ENCODE measurements at regions not wholly inside any gene's neighbourhood (a gene's known extent, or its start where the extent isn't known, plus 50 kb on each side); places are given as distances from the start of the nearest gene placed in this dataset.
"Not testable (repeated sequence)": the region's sequence is repeated elsewhere in the genome, so short reads cannot be mapped to it uniquely, and the experiment has no call there.

- POLR2A ChIA-PET; SMC1A ChIA-PET (ENCODE audit: uncharacterized antibody, unreplicated experiment); H3K36me3 ChIP-seq (ENCODE audit: control insufficient read depth in 2 of 2, insufficient read depth in 2 of 2, low read length in 1 of 2); H3K79me2 ChIP-seq (ENCODE audit: control insufficient read depth, insufficient read depth, low read length); H3K27ac ChIP-seq (ENCODE audit: control insufficient read depth, insufficient read depth); DNase-seq (ENCODE audit: low read depth, low spot score); RAD21 ChIA-PET (ENCODE audit: unreplicated experiment); H3K4me2 ChIP-seq (ENCODE audit: control insufficient read depth, insufficient read depth); H3K27me3 ChIP-seq (replicated peaks in 1 of 2; ENCODE audit: control insufficient read depth in 2 of 2, insufficient read depth in 2 of 2, low read length in 1 of 2); FAIRE-seq; H3K9ac ChIP-seq (ENCODE audit: control insufficient read depth, insufficient read depth, low read length); H3K4me1 ChIP-seq (ENCODE audit: control insufficient read depth, insufficient read depth, low read length); H2AFZ ChIP-seq (ENCODE audit: control insufficient read depth, low read depth, low read length); ATAC-seq; in situ Hi-C loops (cut with MboI); H3K9me3 ChIP-seq (replicated peaks; ENCODE audit: control insufficient read depth, insufficient read depth, low read length); H4K20me1 ChIP-seq (ENCODE audit: control insufficient read depth, insufficient read depth); H3K4me3 ChIP-seq; CTCF ChIA-PET; intact Hi-C loops (cut with micrococcal nuclease; ENCODE audit: unreplicated experiment); BruUV-seq (replicated peaks): not testable (repeated sequence)
- 33% methylated on average over 6 of the region's 16 CpGs for WGBS (ENCODE audit: insufficient coverage, insufficient replicate concordance, low lambda C conversion rate, missing lambda C conversion rate)
These were observed 179.1 kb upstream of the AKAP13 start for GRCh38 chr15:85201118-85201793.

GRCh38 chr15:85204481-85204880, 175.9 kb upstream of the AKAP13 start:
- BruUV-seq (replicated peaks); H3K4me1 ChIP-seq (ENCODE audit: control insufficient read depth, insufficient read depth, low read length); H3K4me3 ChIP-seq; in situ Hi-C loops (cut with MboI); H3K36me3 ChIP-seq (ENCODE audit: control insufficient read depth in 2 of 2, insufficient read depth in 2 of 2, low read length in 1 of 2); H3K27ac ChIP-seq (ENCODE audit: control insufficient read depth, insufficient read depth); H2AFZ ChIP-seq (ENCODE audit: control insufficient read depth, low read depth, low read length); ATAC-seq; H3K4me2 ChIP-seq (ENCODE audit: control insufficient read depth, insufficient read depth); FAIRE-seq; H3K27me3 ChIP-seq (replicated peaks in 1 of 2; ENCODE audit: control insufficient read depth in 2 of 2, insufficient read depth in 2 of 2, low read length in 1 of 2); RAD21 ChIA-PET (ENCODE audit: unreplicated experiment); H4K20me1 ChIP-seq (ENCODE audit: control insufficient read depth, insufficient read depth); POLR2A ChIA-PET; intact Hi-C loops (cut with micrococcal nuclease; ENCODE audit: unreplicated experiment); H3K9ac ChIP-seq (ENCODE audit: control insufficient read depth, insufficient read depth, low read length); CTCF ChIA-PET; SMC1A ChIA-PET (ENCODE audit: uncharacterized antibody, unreplicated experiment); H3K9me3 ChIP-seq (replicated peaks; ENCODE audit: control insufficient read depth, insufficient read depth, low read length); DNase-seq (ENCODE audit: low read depth, low spot score); H3K79me2 ChIP-seq (ENCODE audit: control insufficient read depth, insufficient read depth, low read length): not testable (repeated sequence)
- WGBS (ENCODE audit: insufficient coverage, insufficient replicate concordance, low lambda C conversion rate, missing lambda C conversion rate): no CpG with 5 or more reads among the region's 16 CpGs

GRCh38 chr15:85233791-85234325, 146.5 kb upstream of the AKAP13 start:
- in situ Hi-C loops (cut with MboI); H3K4me1 ChIP-seq (ENCODE audit: control insufficient read depth, insufficient read depth, low read length); H3K9me3 ChIP-seq (replicated peaks; ENCODE audit: control insufficient read depth, insufficient read depth, low read length); POLR2A ChIA-PET; FAIRE-seq; H4K20me1 ChIP-seq (ENCODE audit: control insufficient read depth, insufficient read depth); ATAC-seq; H3K36me3 ChIP-seq (ENCODE audit: control insufficient read depth in 2 of 2, insufficient read depth in 2 of 2, low read length in 1 of 2); RAD21 ChIA-PET (ENCODE audit: unreplicated experiment); SMC1A ChIA-PET (ENCODE audit: uncharacterized antibody, unreplicated experiment); intact Hi-C loops (cut with micrococcal nuclease; ENCODE audit: unreplicated experiment); H3K27ac ChIP-seq (ENCODE audit: control insufficient read depth, insufficient read depth); H3K27me3 ChIP-seq (replicated peaks in 1 of 2; ENCODE audit: control insufficient read depth in 2 of 2, insufficient read depth in 2 of 2, low read length in 1 of 2); H2AFZ ChIP-seq (ENCODE audit: control insufficient read depth, low read depth, low read length); H3K4me3 ChIP-seq; CTCF ChIA-PET; BruUV-seq (replicated peaks); H3K9ac ChIP-seq (ENCODE audit: control insufficient read depth, insufficient read depth, low read length); H3K79me2 ChIP-seq (ENCODE audit: control insufficient read depth, insufficient read depth, low read length); DNase-seq (ENCODE audit: low read depth, low spot score); H3K4me2 ChIP-seq (ENCODE audit: control insufficient read depth, insufficient read depth): not testable (repeated sequence)
- WGBS (ENCODE audit: insufficient coverage, insufficient replicate concordance, low lambda C conversion rate, missing lambda C conversion rate): 1% methylated on average over 19 of the region's 62 CpGs

- H3K27ac ChIP-seq (ENCODE audit: control insufficient read depth, insufficient read depth); CTCF ChIA-PET; DNase-seq (ENCODE audit: low read depth, low spot score): not testable (repeated sequence)
These were observed 145.8 kb upstream of the AKAP13 start for GRCh38 chr15:85234450-85235196.

More at GRCh38 chr15:85234450-85235196, 145.8 kb upstream of the AKAP13 start:
- H4K20me1 ChIP-seq (ENCODE audit: control insufficient read depth, insufficient read depth); H2AFZ ChIP-seq (ENCODE audit: control insufficient read depth, low read depth, low read length); intact Hi-C loops (cut with micrococcal nuclease; ENCODE audit: unreplicated experiment); H3K4me1 ChIP-seq (ENCODE audit: control insufficient read depth, insufficient read depth, low read length); H3K79me2 ChIP-seq (ENCODE audit: control insufficient read depth, insufficient read depth, low read length); H3K4me3 ChIP-seq; FAIRE-seq; POLR2A ChIA-PET; ATAC-seq; SMC1A ChIA-PET (ENCODE audit: uncharacterized antibody, unreplicated experiment); H3K27me3 ChIP-seq (replicated peaks in 1 of 2; ENCODE audit: control insufficient read depth in 2 of 2, insufficient read depth in 2 of 2, low read length in 1 of 2); in situ Hi-C loops (cut with MboI); H3K36me3 ChIP-seq (ENCODE audit: control insufficient read depth in 2 of 2, insufficient read depth in 2 of 2, low read length in 1 of 2); RAD21 ChIA-PET (ENCODE audit: unreplicated experiment); H3K4me2 ChIP-seq (ENCODE audit: control insufficient read depth, insufficient read depth); H3K9ac ChIP-seq (ENCODE audit: control insufficient read depth, insufficient read depth, low read length); H3K9me3 ChIP-seq (replicated peaks; ENCODE audit: control insufficient read depth, insufficient read depth, low read length); BruUV-seq (replicated peaks): not testable (repeated sequence)
- no CpG with 5 or more reads among the region's 55 CpGs for WGBS (ENCODE audit: insufficient coverage, insufficient replicate concordance, low lambda C conversion rate, missing lambda C conversion rate)

Data from GM12878 (cell line).